Omental fat pad (tissue), 3 donors: ENCODE measurements at regions not wholly inside any gene's neighbourhood (a gene's known extent, or its start where the extent isn't known, plus 50 kb on each side); places are given as distances from the start of the nearest gene placed in this dataset.
"Not testable (repeated sequence)": the region's sequence is repeated elsewhere in the genome, so short reads cannot be mapped to it uniquely, and the experiment has no call there.

Experiments used
- ATAC-seq: fragments of 150-250 bp; one replicate; pipeline ENCODE4 v1.9.1; 2016; ENCODE audit warnings: mild to moderate bottlenecking, moderate library complexity; ENCODE audit not compliant: low FRiP score
- DNase-seq: peaks from one replicate; pipeline ENCODE4 v3.0.0-alpha.2; 2019; ENCODE audit warnings: low spot score
- TF ChIP-seq, protein P1 (sequence below), 3 donors: fragments of 450-650 bp; IDR thresholded peaks; one replicate each; pipeline ENCODE4 v1.5.1; 2016 to 2017; ENCODE audit warnings: antibody characterized with exemption in 3 of 3, mild to moderate bottlenecking in 3 of 3, moderate library complexity in 2 of 3

DNA sequence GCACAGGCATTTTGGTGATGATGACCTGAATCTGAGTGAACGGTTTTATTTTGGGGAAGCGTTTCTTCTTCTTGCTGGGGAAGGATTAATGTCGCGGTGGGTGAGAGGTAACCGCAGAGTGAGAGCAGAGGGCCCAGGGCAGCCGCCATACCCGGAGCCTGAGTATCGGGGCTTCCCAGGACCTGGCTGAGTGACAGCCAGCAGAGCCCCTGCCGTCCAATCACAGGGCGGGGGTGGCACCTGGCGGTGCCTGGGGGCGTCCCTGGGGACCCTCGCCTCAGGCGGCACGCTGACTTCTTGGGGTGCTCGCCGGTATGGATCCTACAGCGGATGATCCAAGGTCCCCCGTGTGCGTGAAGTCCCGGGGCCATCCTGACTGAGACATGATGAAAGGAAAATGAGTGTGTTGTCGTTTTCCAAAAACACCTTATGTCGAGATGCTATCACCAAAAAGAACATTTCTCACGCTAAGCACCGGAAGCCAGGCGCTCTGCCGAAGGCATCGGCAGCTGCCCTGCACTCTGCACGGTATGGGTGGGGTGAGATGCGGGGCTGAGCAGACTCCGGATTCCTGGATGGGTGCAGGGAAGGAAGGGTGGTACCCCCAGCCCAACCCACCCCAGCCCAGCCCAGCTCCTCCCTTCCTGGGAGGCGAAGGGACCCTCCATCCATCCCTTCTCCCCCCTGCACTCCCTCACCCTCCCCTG, 227.9 kb upstream of the SHH start:
- no peak for ATAC-seq
- TF ChIP-seq, protein P1, sequence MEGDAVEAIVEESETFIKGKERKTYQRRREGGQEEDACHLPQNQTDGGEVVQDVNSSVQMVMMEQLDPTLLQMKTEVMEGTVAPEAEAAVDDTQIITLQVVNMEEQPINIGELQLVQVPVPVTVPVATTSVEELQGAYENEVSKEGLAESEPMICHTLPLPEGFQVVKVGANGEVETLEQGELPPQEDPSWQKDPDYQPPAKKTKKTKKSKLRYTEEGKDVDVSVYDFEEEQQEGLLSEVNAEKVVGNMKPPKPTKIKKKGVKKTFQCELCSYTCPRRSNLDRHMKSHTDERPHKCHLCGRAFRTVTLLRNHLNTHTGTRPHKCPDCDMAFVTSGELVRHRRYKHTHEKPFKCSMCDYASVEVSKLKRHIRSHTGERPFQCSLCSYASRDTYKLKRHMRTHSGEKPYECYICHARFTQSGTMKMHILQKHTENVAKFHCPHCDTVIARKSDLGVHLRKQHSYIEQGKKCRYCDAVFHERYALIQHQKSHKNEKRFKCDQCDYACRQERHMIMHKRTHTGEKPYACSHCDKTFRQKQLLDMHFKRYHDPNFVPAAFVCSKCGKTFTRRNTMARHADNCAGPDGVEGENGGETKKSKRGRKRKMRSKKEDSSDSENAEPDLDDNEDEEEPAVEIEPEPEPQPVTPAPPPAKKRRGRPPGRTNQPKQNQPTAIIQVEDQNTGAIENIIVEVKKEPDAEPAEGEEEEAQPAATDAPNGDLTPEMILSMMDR (IDR thresholded peaks at IDR 0.05): no peak

GRCh38 chr7:156039194-156039593, 226.9 kb upstream of the SHH start:
- DNase-seq (no peak), ATAC-seq (no peak)
- TF ChIP-seq, protein P1 (IDR thresholded peaks at IDR 0.05): no peak

More for the DNA sequence above, 227.9 kb upstream of the SHH start:
- DNase-seq: no peak

GRCh38 chr7:156038345-156038744, 226.1 kb upstream of the SHH start:
- TF ChIP-seq, protein P1 (IDR thresholded peaks at IDR 0.05): no peak
- DNase-seq (no peak), ATAC-seq (no peak)

DNA sequence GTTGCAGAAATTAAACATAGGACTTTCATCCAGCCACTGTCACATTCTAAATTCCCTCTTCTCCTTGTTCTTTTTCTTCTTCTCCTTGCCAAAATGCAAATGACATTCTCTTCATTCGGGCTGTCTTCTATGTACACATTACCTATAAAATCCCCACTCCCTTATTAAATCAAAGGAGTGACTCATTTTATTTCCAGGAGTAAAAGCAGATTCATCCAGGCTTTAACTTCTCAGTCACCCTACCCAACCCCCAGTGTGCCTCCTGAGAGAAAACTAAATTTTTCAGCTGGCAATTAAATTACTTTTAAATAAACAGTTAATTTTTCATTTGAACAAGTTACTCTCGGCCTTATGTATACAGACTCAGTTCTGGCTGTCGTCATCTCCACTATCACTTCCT, 223.9 kb upstream of the SHH start:
- DNase-seq (no peak), ATAC-seq (no peak)
- TF ChIP-seq, protein P1 (IDR thresholded peaks at IDR 0.05): no peak

GRCh38 chr7:156035387-156035786, 223.1 kb upstream of the SHH start:
- not testable (repeated sequence) for DNase-seq, ATAC-seq

GRCh38 chr7:156034397-156034796, 222.1 kb upstream of the SHH start:
- TF ChIP-seq, protein P1 (IDR thresholded peaks at IDR 0.05): no peak
- ATAC-seq (no peak), DNase-seq (no peak)

GRCh38 chr7:156032973-156033372, 220.7 kb upstream of the SHH start:
- ATAC-seq (no peak), DNase-seq (no peak)
- TF ChIP-seq, protein P1 (IDR thresholded peaks at IDR 0.05): no peak
